Adrenal gland (tissue), 5 donors: ENCODE measurements at regions not wholly inside any gene's neighbourhood (a gene's known extent, or its start where the extent isn't known, plus 50 kb on each side); places are given as distances from the start of the nearest gene placed in this dataset.

Experiments
- POLR2A ChIP-seq, 2 donors: fragments of 450-650 bp; IDR thresholded peaks; one replicate each; pipeline ENCODE4 v1.6.1; 2017; ENCODE audit warnings: antibody characterized with exemption in 2 of 2, mild to moderate bottlenecking in 2 of 2, moderate library complexity in 1 of 2
- TF ChIP-seq, protein P1 (sequence below), 6 experiments: fragments of 450-650 bp in 4 of 6; fragments of 200-600 bp in 2 of 6; sonication (generic) in 1 of 6; IDR thresholded peaks; 1 replicate in 5 of 6; 2 replicates in 1 of 6; pipeline versions ENCODE4 v1.5.1 to v1.8.0; 2016 to 2021; ENCODE audit warnings: antibody characterized with exemption in 6 of 6, mild to moderate bottlenecking in 2 of 6, moderate library complexity in 1 of 6
- donor health status: DM: no; HTN: no; CAD: no.

DNA sequence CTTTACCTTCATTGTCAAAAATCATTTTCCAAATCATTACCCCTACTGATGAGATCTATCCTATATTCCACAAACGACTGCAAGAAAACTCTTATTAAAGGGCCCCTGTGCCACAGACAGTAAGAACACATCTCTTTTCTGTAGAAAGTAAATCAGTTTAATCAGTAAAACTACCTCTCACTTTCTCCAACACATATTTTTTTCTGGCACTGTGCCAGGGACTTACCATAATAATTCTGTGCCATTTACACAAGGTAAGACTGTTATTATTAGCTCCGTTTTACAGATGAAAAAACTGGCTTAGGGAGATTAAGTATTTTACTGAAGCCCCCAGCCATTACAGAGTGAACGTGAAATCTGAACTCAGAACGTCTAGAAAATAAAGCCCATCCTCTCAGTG lies 587.0 kb upstream of the COX7C start:
- no peak for TF ChIP-seq POLR2A (IDR thresholded peaks at IDR 0.05)
- TF ChIP-seq, protein P1, sequence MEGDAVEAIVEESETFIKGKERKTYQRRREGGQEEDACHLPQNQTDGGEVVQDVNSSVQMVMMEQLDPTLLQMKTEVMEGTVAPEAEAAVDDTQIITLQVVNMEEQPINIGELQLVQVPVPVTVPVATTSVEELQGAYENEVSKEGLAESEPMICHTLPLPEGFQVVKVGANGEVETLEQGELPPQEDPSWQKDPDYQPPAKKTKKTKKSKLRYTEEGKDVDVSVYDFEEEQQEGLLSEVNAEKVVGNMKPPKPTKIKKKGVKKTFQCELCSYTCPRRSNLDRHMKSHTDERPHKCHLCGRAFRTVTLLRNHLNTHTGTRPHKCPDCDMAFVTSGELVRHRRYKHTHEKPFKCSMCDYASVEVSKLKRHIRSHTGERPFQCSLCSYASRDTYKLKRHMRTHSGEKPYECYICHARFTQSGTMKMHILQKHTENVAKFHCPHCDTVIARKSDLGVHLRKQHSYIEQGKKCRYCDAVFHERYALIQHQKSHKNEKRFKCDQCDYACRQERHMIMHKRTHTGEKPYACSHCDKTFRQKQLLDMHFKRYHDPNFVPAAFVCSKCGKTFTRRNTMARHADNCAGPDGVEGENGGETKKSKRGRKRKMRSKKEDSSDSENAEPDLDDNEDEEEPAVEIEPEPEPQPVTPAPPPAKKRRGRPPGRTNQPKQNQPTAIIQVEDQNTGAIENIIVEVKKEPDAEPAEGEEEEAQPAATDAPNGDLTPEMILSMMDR (IDR thresholded peaks at IDR 0.05): no peak
